Anterior cingulate cortex (tissue), 58 donors: ENCODE measurements at regions not wholly inside any gene's neighbourhood (a gene's known extent, or its start where the extent isn't known, plus 50 kb on each side); places are given as distances from the start of the nearest gene placed in this dataset.

ENCODE experiments used
- DNase-seq, 58 donors: peaks; one replicate each; lab custom pipeline; 2025; lab: John Stamatoyannopoulos, UW

- no peak for DNase-seq
Observed at GRCh38 chr2:118622913-118623312, 224.5 kb downstream of the EN1 start.

- DNase-seq: no peak
Observed at GRCh38 chr2:118622108-118622507, 225.3 kb downstream of the EN1 start.

- DNase-seq: no peak
Observed at GRCh38 chr2:118618279-118618678, 229.2 kb downstream of the EN1 start.

- DNase-seq: no peak
Observed at GRCh38 chr2:118616432-118616831, 231.0 kb downstream of the EN1 start.

- no peak for DNase-seq
Observed at GRCh38 chr2:118614841-118615271, 232.6 kb downstream of the EN1 start.

GRCh38 chr2:118613737-118614136 is 233.7 kb downstream of the EN1 start:
- no peak for DNase-seq

- no peak for DNase-seq
Observed at GRCh38 chr2:118611691-118612090, 235.8 kb downstream of the EN1 start.

GRCh38 chr2:118609138-118609537 is 238.3 kb downstream of the EN1 start:
- no peak for DNase-seq

GRCh38 chr2:118607641-118608040 is 239.8 kb downstream of the EN1 start:
- no peak for DNase-seq

GRCh38 chr2:118604811-118605210 is 242.6 kb downstream of the EN1 start:
- DNase-seq: no peak

- DNase-seq: no peak
Observed at GRCh38 chr2:118604371-118604770, 243.1 kb downstream of the EN1 start.

GRCh38 chr2:118599141-118599540 is 248.3 kb downstream of the EN1 start:
- no peak for DNase-seq

GRCh38 chr2:118596620-118597019 is 250.8 kb downstream of the EN1 start:
- DNase-seq: no peak

GRCh38 chr2:118593257-118593656 is 254.2 kb downstream of the EN1 start:
- DNase-seq: no peak

GRCh38 chr2:118591223-118591622 is 256.2 kb downstream of the EN1 start:
- no peak for DNase-seq

- DNase-seq: no peak
Observed at GRCh38 chr2:118589721-118590120, 257.7 kb downstream of the EN1 start.

GRCh38 chr2:118588850-118589249 is 258.6 kb downstream of the EN1 start:
- DNase-seq: no peak

GRCh38 chr2:118586312-118586711 is 261.1 kb downstream of the EN1 start:
- no peak for DNase-seq

GRCh38 chr2:118584877-118585276 is 262.6 kb downstream of the EN1 start:
- no peak for DNase-seq

GRCh38 chr2:118584062-118584749 is 263.2 kb downstream of the EN1 start:
- DNase-seq: no peak

GRCh38 chr2:118582058-118582457 is 265.4 kb downstream of the EN1 start:
- no peak for DNase-seq

GRCh38 chr2:118580651-118581050 is 266.8 kb downstream of the EN1 start:
- no peak for DNase-seq

GRCh38 chr2:118580107-118580506 is 267.3 kb downstream of the EN1 start:
- no peak for DNase-seq
